CD4-positive, CD25-positive, alpha-beta regulatory T cell (primary cell): ENCODE measurements at regions not wholly inside any gene's neighbourhood (a gene's known extent, or its start where the extent isn't known, plus 50 kb on each side); places are given as distances from the start of the nearest gene placed in this dataset.
"Not testable (repeated sequence)": the region's sequence is repeated elsewhere in the genome, so short reads cannot be mapped to it uniquely, and the experiment has no call there.

Experiments
- ATAC-seq, 2 donors: fragments of 150-1000 bp; cut with Tn5 transposase; one replicate each; pipeline ENCODE4 v1.10.0; 2021; ENCODE audit warnings: low read depth in 2 of 2, moderate number of reproducible peaks in 2 of 2, moderate library complexity in 1 of 2
- DNase-seq, 3 donors: peaks; one replicate each; pipeline versions ENCODE4 v3.0.0 to v3.0.0-alpha.2; 2012 to 2022; ENCODE audit warnings: mixed read lengths in 1 of 3
- H3K27ac ChIP-seq: one replicate; pipeline ENCODE4 v1.7.0; 2013; ENCODE audit warnings: mild to moderate bottlenecking, low read length; ENCODE audit not compliant: insufficient read depth, poor library complexity, severe bottlenecking
- H3K27me3 ChIP-seq: one replicate; pipeline ENCODE4 v1.7.0; 2013; ENCODE audit warnings: low read length; ENCODE audit not compliant: control insufficient read depth, insufficient read depth
- H3K36me3 ChIP-seq: one replicate; pipeline ENCODE4 v1.7.0; 2013; ENCODE audit warnings: mild to moderate bottlenecking, low read length, moderate library complexity; ENCODE audit not compliant: control insufficient read depth, insufficient read depth
- H3K4me1 ChIP-seq: 2 replicates; pipeline ENCODE4 v1.7.0; 2013; ENCODE audit warnings: mild to moderate bottlenecking, low read length; ENCODE audit not compliant: insufficient read depth, control insufficient read depth, poor library complexity, severe bottlenecking
- H3K4me3 ChIP-seq: one replicate; pipeline ENCODE4 v1.7.0; 2013; ENCODE audit warnings: low read depth, mild to moderate bottlenecking, low read length, moderate library complexity
- H3K9me3 ChIP-seq, 2 experiments: 1 replicate in 1 of 2; 2 replicates in 1 of 2; pipeline ENCODE4 v1.7.0; 2013; ENCODE audit warnings: low read length in 2 of 2, mild to moderate bottlenecking in 1 of 2, moderate library complexity in 1 of 2; ENCODE audit not compliant: control insufficient read depth in 2 of 2
- H3K27ac Mint-ChIP-seq, 3 donors: one replicate each; pipeline ENCODE4 v1.8.0; 2020 to 2022; ENCODE audit warnings: mild to moderate bottlenecking in 3 of 3, mixed read lengths in 3 of 3, moderate library complexity in 2 of 3
- H3K27me3 Mint-ChIP-seq: one replicate; pipeline ENCODE4 v1.8.0; 2022; ENCODE audit warnings: mild to moderate bottlenecking, mixed read lengths
- H3K36me3 Mint-ChIP-seq: one replicate; pipeline ENCODE4 v1.8.0; 2020; ENCODE audit warnings: mixed read lengths
- H3K4me1 Mint-ChIP-seq, 4 donors: one replicate each; pipeline ENCODE4 v1.8.0; 2020 to 2022; ENCODE audit warnings: mixed read lengths in 4 of 4, mild to moderate bottlenecking in 1 of 4
- H3K4me3 Mint-ChIP-seq, 4 donors: one replicate each; pipeline ENCODE4 v1.8.0; 2020 to 2022; ENCODE audit warnings: mild to moderate bottlenecking in 4 of 4, mixed read lengths in 4 of 4, moderate library complexity in 3 of 4
- H3K9me3 Mint-ChIP-seq, 7 donors: one replicate each; pipeline ENCODE4 v1.8.0; 2020 to 2022; ENCODE audit warnings: mixed read lengths in 7 of 7, mild to moderate bottlenecking in 3 of 7, moderate library complexity in 2 of 7

GRCh38 chr3:165984589-165984988 is 147.4 kb upstream of the BCHE start:
- Mint-ChIP-seq H3K27me3 (no peaks in the 10 kb centered on the region), H3K27ac (no peak overlapping the region), H3K4me1 (no peaks in the 10 kb centered on the region), H3K4me3 (no peak overlapping the region), H3K36me3 (no peaks in the 10 kb centered on the region), H3K9me3 (peaks cover 0 to 12% (median 2%) of the 10 kb centered on the region in 7 donors)
- no peaks in the 10 kb centered on the region for H3K27me3 ChIP-seq
- H3K36me3 ChIP-seq = no peaks in the 10 kb centered on the region
- H3K27ac ChIP-seq = no peak overlapping the region
- no peak overlapping the region for H3K4me3 ChIP-seq
- no peak for DNase-seq
- no peaks in the 10 kb centered on the region for H3K9me3 ChIP-seq
- H3K4me1 ChIP-seq = no peaks in the 10 kb centered on the region
- no peak for ATAC-seq

- H3K4me1 Mint-ChIP-seq = no peaks in the 10 kb centered on the region
- Histone ChIP-seq H3K27ac (no peak overlapping the region), H3K4me1 (no peaks in the 10 kb centered on the region), H3K4me3 (no peak overlapping the region), H3K36me3 (no peaks in the 10 kb centered on the region), H3K27me3 (no peaks in the 10 kb centered on the region), H3K9me3 (no peaks in the 10 kb centered on the region)
- no peak overlapping the region for H3K4me3 Mint-ChIP-seq
- H3K9me3 Mint-ChIP-seq = peaks cover 0 to 20% (median 3%) of the 10 kb centered on the region in 7 donors
- H3K36me3 Mint-ChIP-seq = no peaks in the 10 kb centered on the region
- H3K27me3 Mint-ChIP-seq = no peaks in the 10 kb centered on the region
- DNase-seq (no peak), ATAC-seq (no peak)
- H3K27ac Mint-ChIP-seq = no peak overlapping the region
These were observed 146.1 kb upstream of the BCHE start for GRCh38 chr3:165983284-165983683.

- no peaks in the 10 kb centered on the region for H3K4me1 Mint-ChIP-seq
- DNase-seq (no peak), ATAC-seq (no peak)
- Histone ChIP-seq H3K4me3 (no peak overlapping the region), H3K4me1 (no peaks in the 10 kb centered on the region), H3K36me3 (no peaks in the 10 kb centered on the region), H3K27ac (no peak overlapping the region), H3K9me3 (no peaks in the 10 kb centered on the region), H3K27me3 (no peaks in the 10 kb centered on the region)
- H3K27me3 Mint-ChIP-seq = no peaks in the 10 kb centered on the region
- H3K4me3 Mint-ChIP-seq = no peak overlapping the region
- H3K36me3 Mint-ChIP-seq = no peaks in the 10 kb centered on the region
- no peak overlapping the region for H3K27ac Mint-ChIP-seq
- H3K9me3 Mint-ChIP-seq = peaks cover 0 to 18% (median 6%) of the 10 kb centered on the region in 7 donors
These were observed 144.1 kb upstream of the BCHE start for GRCh38 chr3:165981318-165981717.

GRCh38 chr3:165960825-165961224 is 123.6 kb upstream of the BCHE start:
- not testable (repeated sequence) for DNase-seq, H3K4me3 Mint-ChIP-seq, H3K9me3 ChIP-seq, H3K27me3 Mint-ChIP-seq, H3K4me1 ChIP-seq, H3K27ac Mint-ChIP-seq, H3K36me3 Mint-ChIP-seq, H3K4me3 ChIP-seq, H3K9me3 Mint-ChIP-seq, ATAC-seq, H3K36me3 ChIP-seq, H3K27ac ChIP-seq, H3K27me3 ChIP-seq, H3K4me1 Mint-ChIP-seq

- DNase-seq (no peak), ATAC-seq (no peak)
- H3K9me3 ChIP-seq = peaks cover 0 to 2% of the 10 kb centered on the region in 2 experiments
- Mint-ChIP-seq H3K9me3 (peaks cover 3 to 15% (median 9%) of the 10 kb centered on the region in 7 donors), H3K4me3 (no peak overlapping the region), H3K27me3 (no peaks in the 10 kb centered on the region), H3K4me1 (no peaks in the 10 kb centered on the region), H3K36me3 (no peaks in the 10 kb centered on the region), H3K27ac (no peak overlapping the region)
- H3K27me3 ChIP-seq = no peaks in the 10 kb centered on the region
- H3K36me3 ChIP-seq = no peaks in the 10 kb centered on the region
- H3K4me1 ChIP-seq = no peaks in the 10 kb centered on the region
- no peak overlapping the region for H3K4me3 ChIP-seq
- H3K27ac ChIP-seq = no peak overlapping the region
These were observed 116.9 kb upstream of the BCHE start for GRCh38 chr3:165954171-165954570.

GRCh38 chr3:165946360-165946759 is 109.1 kb upstream of the BCHE start:
- no peaks in the 10 kb centered on the region for H3K36me3 Mint-ChIP-seq
- no peak overlapping the region for H3K27ac ChIP-seq
- H3K27ac Mint-ChIP-seq = no peak overlapping the region
- H3K36me3 ChIP-seq = no peaks in the 10 kb centered on the region
- H3K9me3 Mint-ChIP-seq = peaks cover 1 to 16% (median 4%) of the 10 kb centered on the region in 7 donors
- H3K27me3 ChIP-seq = no peaks in the 10 kb centered on the region
- no peak overlapping the region for H3K4me3 ChIP-seq
- no peaks in the 10 kb centered on the region for H3K4me1 ChIP-seq
- no peaks in the 10 kb centered on the region for H3K27me3 Mint-ChIP-seq
- H3K4me1 Mint-ChIP-seq = no peaks in the 10 kb centered on the region
- ATAC-seq = no peak
- H3K4me3 Mint-ChIP-seq = no peak overlapping the region
- no peak for DNase-seq
- peaks cover 0 to 2% of the 10 kb centered on the region in 2 experiments for H3K9me3 ChIP-seq

GRCh38 chr3:165938986-165939540 is 101.8 kb upstream of the BCHE start:
- Mint-ChIP-seq H3K27me3 (no peaks in the 10 kb centered on the region), H3K4me1 (no peaks in the 10 kb centered on the region), H3K9me3 (peaks cover 0 to 24% (median 6%) of the 10 kb centered on the region in 7 donors), H3K27ac (no peak overlapping the region), H3K36me3 (no peaks in the 10 kb centered on the region), H3K4me3 (no peak overlapping the region)
- H3K9me3 ChIP-seq = peaks cover 0 to 2% of the 10 kb centered on the region in 2 experiments
- no peak for ATAC-seq
- no peaks in the 10 kb centered on the region for H3K36me3 ChIP-seq
- H3K27ac ChIP-seq = no peak overlapping the region
- H3K27me3 ChIP-seq = no peaks in the 10 kb centered on the region
- DNase-seq = no peak
- H3K4me3 ChIP-seq = no peak overlapping the region
- H3K4me1 ChIP-seq = no peaks in the 10 kb centered on the region

- H3K27me3 ChIP-seq, H3K36me3 Mint-ChIP-seq, H3K36me3 ChIP-seq, H3K27ac Mint-ChIP-seq, H3K4me1 ChIP-seq, DNase-seq, H3K4me1 Mint-ChIP-seq, H3K27ac ChIP-seq, H3K27me3 Mint-ChIP-seq, ATAC-seq, H3K4me3 ChIP-seq, H3K4me3 Mint-ChIP-seq, H3K9me3 ChIP-seq: not testable (repeated sequence)
- H3K9me3 Mint-ChIP-seq = peaks cover 2 to 30% (median 11%) of the 10 kb centered on the region in 7 donors
These were observed 98.9 kb upstream of the BCHE start for GRCh38 chr3:165936081-165936480.
